Activated T-helper 17 cell treated with anti-CD3 and anti-CD28 coated beads, Interleukin-2, amount 50 U/mL, for 72 hours (primary cell): ENCODE measurements at regions not wholly inside any gene's neighbourhood (a gene's known extent, or its start where the extent isn't known, plus 50 kb on each side); places are given as distances from the start of the nearest gene placed in this dataset.

Experiments used
- ATAC-seq: fragments of 150-1000 bp; cut with Tn5 transposase; replicated peaks from 2 replicates; pipeline ENCODE4 v1.10.0; 2021; ENCODE audit warnings: mild to moderate bottlenecking, moderate library complexity
- H3K27ac Mint-ChIP-seq: one replicate; pipeline ENCODE4 v1.8.0; 2022; ENCODE audit warnings: mixed read lengths
- H3K27me3 Mint-ChIP-seq: one replicate; pipeline ENCODE4 v1.8.0; 2022; ENCODE audit warnings: mixed read lengths
- H3K36me3 Mint-ChIP-seq: one replicate; pipeline ENCODE4 v1.8.0; 2022; ENCODE audit warnings: low read depth, mild to moderate bottlenecking, mixed read lengths
- H3K4me1 Mint-ChIP-seq: one replicate; pipeline ENCODE4 v1.8.0; 2022; ENCODE audit warnings: mixed read lengths
- H3K4me3 Mint-ChIP-seq: one replicate; pipeline ENCODE4 v1.8.0; 2022; ENCODE audit warnings: mild to moderate bottlenecking, mixed read lengths
- H3K9me3 Mint-ChIP-seq: one replicate; pipeline ENCODE4 v1.8.0; 2022; ENCODE audit warnings: mixed read lengths

- no peaks in the 10 kb centered on the region for H3K9me3 Mint-ChIP-seq
- H3K36me3 Mint-ChIP-seq: no peaks in the 10 kb centered on the region
- ATAC-seq: no peak
- H3K27ac Mint-ChIP-seq: no peak overlapping the region
- H3K4me3 Mint-ChIP-seq: no peak overlapping the region
- H3K4me1 Mint-ChIP-seq: no peaks in the 10 kb centered on the region
- H3K27me3 Mint-ChIP-seq: peaks cover 9% of the 10 kb centered on the region
Observed at GRCh38 chr7:1361756-1362125, 97.5 kb downstream of the MICALL2 start.

DNA sequence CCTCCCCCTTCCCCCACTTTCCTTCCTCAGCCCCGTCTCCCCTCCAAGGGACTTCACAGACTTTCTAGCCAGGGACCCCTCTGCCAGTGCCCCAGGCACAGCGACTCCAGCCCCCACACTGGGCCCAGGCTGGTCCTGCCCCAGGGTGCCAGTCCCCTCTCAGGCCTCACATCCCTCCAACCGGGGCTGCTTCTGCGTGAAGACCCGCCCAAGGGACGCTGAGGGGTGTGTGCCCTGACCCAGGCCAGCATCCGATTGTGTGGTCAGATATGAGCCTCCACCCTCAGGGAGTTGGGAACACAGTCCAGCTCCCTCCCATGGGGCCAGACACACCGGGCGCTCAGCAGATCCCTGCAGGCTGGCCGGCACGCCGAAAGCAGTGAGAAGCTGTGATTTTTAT, 97.0 kb downstream of the MICALL2 start:
- Mint-ChIP-seq H3K9me3 (no peaks in the 10 kb centered on the region), H3K27ac (no peak overlapping the region), H3K36me3 (no peaks in the 10 kb centered on the region), H3K27me3 (peaks cover 13% of the 10 kb centered on the region), H3K4me3 (no peak overlapping the region), H3K4me1 (no peaks in the 10 kb centered on the region)
- no peak for ATAC-seq

DNA sequence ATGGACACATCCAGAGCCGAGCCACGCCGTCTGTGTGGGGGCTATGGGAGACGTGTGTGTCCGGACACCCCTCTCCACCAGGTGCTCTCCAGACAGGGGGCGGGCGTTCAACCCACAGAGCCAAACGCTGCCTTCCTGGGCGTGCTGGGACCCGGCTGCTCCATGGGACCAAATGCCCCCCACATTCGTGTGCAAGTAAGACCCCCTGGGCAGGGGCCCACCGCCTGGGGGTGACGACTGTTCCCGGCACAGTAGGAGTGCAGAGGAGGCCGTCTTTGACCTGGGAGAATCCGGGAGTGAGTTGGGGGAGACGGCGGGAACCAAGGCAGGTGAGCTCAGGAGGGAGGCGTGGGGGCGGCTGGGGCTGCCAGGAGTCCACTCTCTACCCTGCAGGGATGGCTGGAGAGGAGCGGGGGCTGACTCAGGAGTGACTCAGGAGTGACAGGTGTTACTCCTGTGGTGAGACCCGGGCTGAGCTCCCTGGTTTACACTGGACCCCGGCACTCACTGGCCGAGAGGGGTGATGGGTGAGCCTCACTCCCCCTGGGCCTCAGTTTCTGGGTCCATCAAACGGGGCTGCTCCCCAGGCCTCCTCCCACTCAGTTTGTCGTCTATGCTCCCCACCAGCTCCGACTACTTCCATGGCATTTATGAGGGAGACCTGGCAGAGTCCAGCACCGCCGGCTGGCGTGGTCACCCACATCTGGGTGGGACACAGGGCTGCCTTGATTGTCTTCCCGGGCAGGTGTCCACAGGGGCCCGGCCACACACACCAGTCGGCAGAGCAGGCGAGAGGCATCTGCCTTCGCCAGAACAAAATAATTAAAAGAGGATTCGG, 95.0 kb downstream of the MICALL2 start:
- Mint-ChIP-seq H3K9me3 (no peaks in the 10 kb centered on the region), H3K4me1 (no peaks in the 10 kb centered on the region), H3K36me3 (no peaks in the 10 kb centered on the region), H3K4me3 (no peak overlapping the region), H3K27ac (no peak overlapping the region), H3K27me3 (peaks cover 21% of the 10 kb centered on the region)
- ATAC-seq: no peak

GRCh38 chr7:1364906-1365570, 94.2 kb downstream of the MICALL2 start:
- ATAC-seq: no peak
- Mint-ChIP-seq H3K4me1 (no peaks in the 10 kb centered on the region), H3K27ac (no peak overlapping the region), H3K4me3 (no peak overlapping the region), H3K36me3 (no peaks in the 10 kb centered on the region), H3K9me3 (no peaks in the 10 kb centered on the region), H3K27me3 (peaks cover 26% of the 10 kb centered on the region)

GRCh38 chr7:1365846-1366245, 93.4 kb downstream of the MICALL2 start:
- H3K27ac Mint-ChIP-seq: no peak overlapping the region
- no peaks in the 10 kb centered on the region for H3K9me3 Mint-ChIP-seq
- no peak for ATAC-seq
- no peak overlapping the region for H3K4me3 Mint-ChIP-seq
- H3K4me1 Mint-ChIP-seq: no peaks in the 10 kb centered on the region
- no peaks in the 10 kb centered on the region for H3K36me3 Mint-ChIP-seq
- peaks cover 34% of the 10 kb centered on the region for H3K27me3 Mint-ChIP-seq

DNA sequence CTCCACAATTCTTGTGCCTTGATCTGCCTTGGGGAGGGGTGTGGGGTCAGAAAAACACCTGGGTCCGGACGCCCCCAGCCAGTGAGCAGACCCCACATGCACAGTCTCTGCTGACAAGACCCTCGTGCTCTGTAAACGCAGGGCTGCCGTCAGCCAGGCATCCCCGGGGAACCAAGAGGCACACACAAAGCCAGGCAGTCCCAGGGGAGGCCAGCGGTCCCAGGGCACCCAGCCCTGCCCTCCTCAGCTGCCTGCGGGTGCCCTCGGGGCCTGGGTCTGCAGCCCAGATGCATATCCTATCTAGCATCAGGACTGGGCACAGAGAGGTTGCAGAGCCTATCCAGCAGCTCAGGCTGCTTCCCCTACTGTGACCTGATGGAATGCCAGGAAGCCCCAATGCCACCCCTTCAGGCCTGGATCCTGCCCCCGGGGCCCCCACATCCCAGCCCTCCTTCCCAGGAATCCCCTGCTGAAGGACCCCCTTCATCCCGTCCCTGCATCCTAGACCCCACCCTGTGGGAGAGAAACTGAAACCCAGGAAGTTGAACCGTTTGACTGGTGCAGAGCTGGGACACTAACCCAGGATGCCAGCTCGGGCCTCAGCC, 92.4 kb downstream of the MICALL2 start:
- no peak for ATAC-seq
- H3K4me3 Mint-ChIP-seq: no peak overlapping the region
- no peaks in the 10 kb centered on the region for H3K4me1 Mint-ChIP-seq
- no peak overlapping the region for H3K27ac Mint-ChIP-seq
- H3K36me3 Mint-ChIP-seq: no peaks in the 10 kb centered on the region
- H3K9me3 Mint-ChIP-seq: no peaks in the 10 kb centered on the region
- peaks cover 36% of the 10 kb centered on the region for H3K27me3 Mint-ChIP-seq

- Mint-ChIP-seq H3K9me3 (no peaks in the 10 kb centered on the region), H3K27ac (no peak overlapping the region)
- no peak for ATAC-seq
Observed at GRCh38 chr7:1367501-1368183, 91.6 kb downstream of the MICALL2 start.

GRCh38 chr7:1368184-1368681, 91.0 kb downstream of the MICALL2 start:
- ATAC-seq: no peak
- H3K27ac Mint-ChIP-seq: no peak overlapping the region
- H3K4me3 Mint-ChIP-seq: no peak overlapping the region
- no peaks in the 10 kb centered on the region for H3K9me3 Mint-ChIP-seq
- H3K27me3 Mint-ChIP-seq: peaks cover 36% of the 10 kb centered on the region
- no peaks in the 10 kb centered on the region for H3K4me1 Mint-ChIP-seq
- no peaks in the 10 kb centered on the region for H3K36me3 Mint-ChIP-seq

More at GRCh38 chr7:1367501-1368183, 91.6 kb downstream of the MICALL2 start:
- no peak overlapping the region for H3K4me3 Mint-ChIP-seq
- no peaks in the 10 kb centered on the region for H3K36me3 Mint-ChIP-seq
- H3K27me3 Mint-ChIP-seq: peaks cover 36% of the 10 kb centered on the region
- H3K4me1 Mint-ChIP-seq: no peaks in the 10 kb centered on the region

DNA sequence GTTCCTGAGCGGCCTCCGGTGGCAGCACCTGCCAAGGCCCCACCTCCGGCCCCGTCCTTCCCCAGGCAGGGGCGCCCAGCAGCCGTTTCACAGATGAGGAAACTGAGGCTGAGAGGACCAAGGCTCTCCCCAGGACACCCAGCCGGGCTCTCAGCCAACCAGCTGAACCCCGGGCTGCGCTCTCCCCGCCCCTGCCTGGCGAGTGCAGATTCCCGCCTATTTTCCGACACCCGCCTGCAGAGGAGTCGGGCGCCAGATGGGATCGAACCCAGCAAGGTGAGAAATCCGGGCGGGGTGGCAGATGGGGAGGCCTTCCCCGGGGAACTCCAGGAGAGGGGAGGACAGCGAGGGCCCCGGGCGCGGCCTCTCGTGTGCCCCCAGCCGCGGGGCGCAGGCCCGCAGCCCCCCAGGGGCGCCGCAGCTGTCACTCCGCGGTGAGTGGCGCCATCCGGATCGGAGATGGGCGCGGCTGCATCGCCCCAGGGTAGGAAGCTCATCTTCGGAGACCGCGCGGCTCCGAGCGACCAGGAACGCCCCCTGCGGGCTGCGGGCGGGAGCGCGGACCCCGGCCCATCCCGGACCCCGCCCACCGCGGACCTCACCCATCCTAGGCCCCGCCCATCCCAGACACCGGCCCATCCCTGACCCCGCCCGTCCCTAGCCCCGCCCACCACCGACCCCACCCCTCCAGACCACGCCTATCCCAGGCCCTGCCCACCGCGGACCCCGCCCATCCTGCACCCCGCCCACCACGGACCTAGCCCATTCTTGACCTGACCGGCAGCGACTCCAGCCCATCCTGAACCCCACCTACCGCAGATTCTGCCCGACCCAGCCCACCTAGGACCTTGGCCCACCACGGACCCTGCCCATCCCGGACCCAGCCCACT, 90.3 kb downstream of the MICALL2 start:
- Mint-ChIP-seq H3K9me3 (no peaks in the 10 kb centered on the region), H3K4me3 (no peak overlapping the region), H3K4me1 (no peaks in the 10 kb centered on the region), H3K36me3 (no peaks in the 10 kb centered on the region), H3K27ac (no peak overlapping the region), H3K27me3 (peaks cover 39% of the 10 kb centered on the region)
- peak; percentile 43 for ATAC-seq

- Mint-ChIP-seq H3K4me1 (no peaks in the 10 kb centered on the region), H3K9me3 (no peaks in the 10 kb centered on the region), H3K4me3 (no peak overlapping the region), H3K27me3 (peaks cover 39% of the 10 kb centered on the region), H3K36me3 (no peaks in the 10 kb centered on the region), H3K27ac (no peak overlapping the region)
- ATAC-seq: no peak
Observed at GRCh38 chr7:1369916-1370657, 89.2 kb downstream of the MICALL2 start.

DNA sequence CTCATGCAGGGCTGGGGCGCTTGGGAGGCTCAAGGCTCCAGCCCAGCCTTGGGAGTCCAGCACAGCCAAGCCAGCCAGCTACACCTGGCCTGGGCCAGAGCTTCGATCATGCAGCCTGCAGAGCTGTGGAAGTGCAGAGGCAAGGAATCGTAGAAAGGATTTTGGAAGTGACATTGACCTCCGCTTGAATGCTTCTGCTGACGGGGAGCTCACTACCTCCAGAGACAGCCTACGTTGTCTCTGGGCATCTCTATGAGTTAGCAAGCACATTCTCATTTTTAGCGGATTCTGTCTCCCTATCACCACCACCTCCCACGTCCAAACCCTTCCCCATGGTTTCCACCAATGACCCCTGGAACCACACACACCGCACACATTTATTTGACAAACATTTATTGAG, 88.5 kb downstream of the MICALL2 start:
- Mint-ChIP-seq H3K4me3 (no peak overlapping the region), H3K4me1 (no peaks in the 10 kb centered on the region), H3K27ac (no peak overlapping the region), H3K9me3 (no peaks in the 10 kb centered on the region), H3K36me3 (no peaks in the 10 kb centered on the region), H3K27me3 (peaks cover 36% of the 10 kb centered on the region)
- no peak for ATAC-seq

- no peaks in the 10 kb centered on the region for H3K9me3 Mint-ChIP-seq
- peaks cover 32% of the 10 kb centered on the region for H3K27me3 Mint-ChIP-seq
- no peak overlapping the region for H3K27ac Mint-ChIP-seq
- H3K4me3 Mint-ChIP-seq: no peak overlapping the region
- no peak for ATAC-seq
- H3K4me1 Mint-ChIP-seq: no peaks in the 10 kb centered on the region
- no peaks in the 10 kb centered on the region for H3K36me3 Mint-ChIP-seq
Observed at GRCh38 chr7:1372063-1372462, 87.2 kb downstream of the MICALL2 start.

DNA sequence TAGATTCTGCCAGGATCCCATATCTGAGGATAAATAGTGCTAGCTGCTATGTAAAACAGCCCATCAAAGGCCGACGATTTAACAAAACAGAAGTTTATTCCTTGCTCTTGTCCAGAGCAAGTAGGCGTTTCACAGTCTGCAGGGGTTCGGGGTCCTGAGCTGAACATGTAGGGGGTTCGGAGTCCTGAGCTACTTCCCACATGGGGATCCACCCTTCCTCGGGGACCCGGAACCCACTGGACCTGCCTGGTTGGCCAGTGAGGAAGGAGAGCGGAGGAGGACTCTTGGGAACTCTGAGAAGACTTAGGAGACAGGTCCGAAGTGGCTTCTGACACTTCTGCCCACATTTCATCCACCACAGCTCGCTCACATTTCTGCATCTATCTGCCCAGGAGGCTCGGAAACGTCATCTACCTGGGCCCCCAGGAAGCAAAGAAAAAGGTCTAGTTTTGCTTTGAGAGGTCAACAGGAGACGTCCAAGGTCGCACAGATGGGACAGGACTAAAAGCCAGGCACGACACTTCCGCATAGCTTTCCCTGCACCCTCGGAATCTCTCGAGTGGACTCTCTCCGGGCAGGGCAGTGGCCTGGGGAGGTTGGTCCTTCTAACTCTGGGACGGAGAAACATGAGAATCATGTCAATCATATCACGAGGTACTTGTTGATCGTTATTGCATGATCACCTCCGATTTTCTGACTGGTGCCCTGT, 86.4 kb downstream of the MICALL2 start:
- Mint-ChIP-seq H3K4me1 (no peaks in the 10 kb centered on the region), H3K27me3 (peaks cover 27% of the 10 kb centered on the region), H3K27ac (no peak overlapping the region), H3K4me3 (no peak overlapping the region), H3K36me3 (no peaks in the 10 kb centered on the region), H3K9me3 (no peaks in the 10 kb centered on the region)
- no peak for ATAC-seq
